ENCODE measurements at regions not wholly inside any gene's neighbourhood (a gene's known extent, or its start where the extent isn't known, plus 50 kb on each side); places are given as distances from the start of the nearest gene placed in this dataset.

DNA sequence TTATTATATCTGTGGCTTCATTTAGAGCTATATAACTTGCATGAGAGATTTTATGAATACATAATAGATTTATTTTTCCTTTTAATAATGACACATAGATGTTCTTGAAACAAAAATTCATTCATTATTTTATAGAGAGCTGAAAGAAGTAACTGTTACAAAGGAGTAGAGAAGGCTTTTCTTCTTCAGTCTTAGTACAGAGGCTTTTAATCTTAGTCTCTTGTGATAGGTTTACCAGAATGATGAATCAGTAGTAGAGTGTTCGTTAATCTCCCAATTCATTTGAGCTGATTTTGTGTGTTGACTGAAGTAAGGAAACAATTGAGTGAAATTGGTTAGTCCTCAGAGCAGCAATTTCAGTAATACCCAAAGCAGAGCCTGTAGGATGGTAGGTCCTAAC, 1284.1 kb upstream of the ACO1 start:
- no peaks in the 10 kb centered on the region for H3K9me3 ChIP-seq (ENCODE audit: insufficient read depth, low read depth, low read length)
- no peak overlapping the region for H2BK120ac ChIP-seq (ENCODE audit: insufficient read depth, low read length, poor library complexity)
- H4K12ac ChIP-seq (ENCODE audit: low read depth, low read length): no peak overlapping the region
- no peak overlapping the region for H2AK5ac ChIP-seq (ENCODE audit: low read length)
- no peak overlapping the region for H3K4ac ChIP-seq (ENCODE audit: low read depth, low read length)
- no peak for DNase-seq
- no peaks in the 10 kb centered on the region for H3K4me1 ChIP-seq (ENCODE audit: control insufficient read depth in 1 of 2, insufficient read depth in 2 of 2, low read length in 2 of 2)
- no peaks in the 10 kb centered on the region for H3K79me1 ChIP-seq (ENCODE audit: low read length)
- H3K14ac ChIP-seq (ENCODE audit: low read length): no peak overlapping the region
- H4K8ac ChIP-seq (ENCODE audit: low read depth, low read length): no peak overlapping the region
- no peak overlapping the region for H3K18ac ChIP-seq (ENCODE audit: low read length)
- no peak overlapping the region for H3K23ac ChIP-seq (ENCODE audit: low read length)
- no peaks in the 10 kb centered on the region for H3K79me2 ChIP-seq (ENCODE audit: control insufficient read depth, insufficient read depth, low read length, poor library complexity)
- no peak overlapping the region for H3K27ac ChIP-seq (ENCODE audit: low read depth, low read length)
- H3K9ac ChIP-seq (ENCODE audit: low read length): no peak overlapping the region
- no peaks in the 10 kb centered on the region for H3K27me3 ChIP-seq (ENCODE audit: insufficient read depth, low read length)
- no CpG with 5 or more reads among the region's 1 CpG for WGBS (ENCODE audit: extremely low coverage, insufficient coverage, insufficient read length)
- no peak overlapping the region for H3K4me3 ChIP-seq (ENCODE audit: low read depth, low read length)
- H3K4me2 ChIP-seq (ENCODE audit: low read length): no peak overlapping the region
- H2BK5ac ChIP-seq (ENCODE audit: low read depth, low read length, poor library complexity): no peak overlapping the region
- H2BK12ac ChIP-seq (ENCODE audit: low read length): no peak overlapping the region
- H2AFZ ChIP-seq (ENCODE audit: insufficient read depth, low read length, poor library complexity): no peak overlapping the region
- no peak overlapping the region for H4K91ac ChIP-seq (ENCODE audit: low read depth, low read length)
- no peaks in the 10 kb centered on the region for H3K36me3 ChIP-seq (ENCODE audit: control insufficient read depth in 1 of 2, insufficient read depth in 2 of 2, low read length in 2 of 2)

DNA sequence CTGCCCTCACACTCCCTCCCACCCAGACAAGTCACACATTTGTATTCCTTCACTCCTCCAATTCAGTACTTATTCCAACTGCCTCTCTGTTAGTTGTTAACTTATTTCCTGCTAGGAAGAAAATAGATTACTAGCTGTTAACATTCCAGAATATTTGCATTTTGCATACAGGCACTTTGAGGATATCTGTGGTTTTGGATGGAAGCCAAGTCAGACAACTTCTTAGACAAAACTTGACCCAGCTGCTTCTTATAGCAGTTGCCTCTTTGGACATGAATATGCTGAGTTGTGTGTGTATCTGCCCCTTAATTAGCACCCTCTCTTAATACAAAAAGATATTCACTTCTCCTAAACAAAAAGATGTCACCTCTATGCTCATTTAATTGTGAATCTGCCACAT, 1280.6 kb upstream of the ACO1 start:
- no peaks in the 10 kb centered on the region for H3K4me1 ChIP-seq (ENCODE audit: control insufficient read depth in 1 of 2, insufficient read depth in 2 of 2, low read length in 2 of 2)
- H3K4me3 ChIP-seq (ENCODE audit: low read depth, low read length): no peak overlapping the region

DNA sequence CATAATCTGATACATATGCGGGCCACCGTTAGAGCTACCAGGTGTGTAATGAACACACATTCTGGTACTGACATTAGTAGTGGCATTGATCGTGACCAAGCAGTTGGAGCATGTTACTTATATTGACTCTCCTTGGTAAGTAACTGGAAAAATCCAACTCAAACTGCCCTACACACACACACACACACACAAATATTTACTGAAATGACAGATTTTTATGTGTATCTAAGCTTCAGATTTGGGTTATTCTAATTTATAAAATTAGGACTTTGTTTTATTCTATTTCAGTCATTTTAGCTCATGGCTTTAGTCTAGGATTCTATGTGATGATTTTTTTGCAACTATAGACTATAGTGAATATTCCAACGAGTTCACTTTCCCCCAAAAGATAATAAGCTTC, 1280.2 kb upstream of the ACO1 start:
- no peak overlapping the region for H3K9ac ChIP-seq (ENCODE audit: low read length)
- no peak overlapping the region for H3K18ac ChIP-seq (ENCODE audit: low read length)
- H3K27me3 ChIP-seq (ENCODE audit: insufficient read depth, low read length): no peaks in the 10 kb centered on the region
- H3K27ac ChIP-seq (ENCODE audit: low read depth, low read length): no peak overlapping the region
- no peak overlapping the region for H2BK12ac ChIP-seq (ENCODE audit: low read length)
- H4K91ac ChIP-seq (ENCODE audit: low read depth, low read length): no peak overlapping the region
- H2AFZ ChIP-seq (ENCODE audit: insufficient read depth, low read length, poor library complexity): no peak overlapping the region
- H3K4me1 ChIP-seq (ENCODE audit: control insufficient read depth in 1 of 2, insufficient read depth in 2 of 2, low read length in 2 of 2): no peaks in the 10 kb centered on the region
- H3K4me2 ChIP-seq (ENCODE audit: low read length): no peak overlapping the region
- no peaks in the 10 kb centered on the region for H3K79me1 ChIP-seq (ENCODE audit: low read length)
- no peak overlapping the region for H4K8ac ChIP-seq (ENCODE audit: low read depth, low read length)
- WGBS (ENCODE audit: extremely low coverage, insufficient coverage, insufficient read length): no CpG with 5 or more reads among the region's 4 CpGs
- H3K14ac ChIP-seq (ENCODE audit: low read length): no peak overlapping the region
- no peak for DNase-seq
- no peak overlapping the region for H3K23ac ChIP-seq (ENCODE audit: low read length)
- no peak overlapping the region for H2BK120ac ChIP-seq (ENCODE audit: insufficient read depth, low read length, poor library complexity)
- no peak overlapping the region for H3K4ac ChIP-seq (ENCODE audit: low read depth, low read length)
- no peaks in the 10 kb centered on the region for H3K79me2 ChIP-seq (ENCODE audit: control insufficient read depth, insufficient read depth, low read length, poor library complexity)
- H3K36me3 ChIP-seq (ENCODE audit: control insufficient read depth in 1 of 2, insufficient read depth in 2 of 2, low read length in 2 of 2): no peaks in the 10 kb centered on the region
- no peaks in the 10 kb centered on the region for H3K9me3 ChIP-seq (ENCODE audit: insufficient read depth, low read depth, low read length)
- H2BK5ac ChIP-seq (ENCODE audit: low read depth, low read length, poor library complexity): no peak overlapping the region
- H3K4me3 ChIP-seq (ENCODE audit: low read depth, low read length): no peak overlapping the region
- no peak overlapping the region for H2AK5ac ChIP-seq (ENCODE audit: low read length)
- H4K12ac ChIP-seq (ENCODE audit: low read depth, low read length): no peak overlapping the region

More for the DNA sequence above, 1280.6 kb upstream of the ACO1 start:
- Histone ChIP-seq H3K79me2 (ENCODE audit: control insufficient read depth, insufficient read depth, low read length, poor library complexity) (no peaks in the 10 kb centered on the region), H3K27me3 (ENCODE audit: insufficient read depth, low read length) (no peaks in the 10 kb centered on the region), H2BK12ac (ENCODE audit: low read length) (no peak overlapping the region), H4K12ac (ENCODE audit: low read depth, low read length) (no peak overlapping the region), H3K23ac (ENCODE audit: low read length) (no peak overlapping the region), H4K8ac (ENCODE audit: low read depth, low read length) (no peak overlapping the region), H4K91ac (ENCODE audit: low read depth, low read length) (no peak overlapping the region), H3K14ac (ENCODE audit: low read length) (no peak overlapping the region), H3K36me3 (ENCODE audit: control insufficient read depth in 1 of 2, insufficient read depth in 2 of 2, low read length in 2 of 2) (no peaks in the 10 kb centered on the region), H2BK5ac (ENCODE audit: low read depth, low read length, poor library complexity) (no peak overlapping the region), H3K9me3 (ENCODE audit: insufficient read depth, low read depth, low read length) (no peaks in the 10 kb centered on the region), H3K27ac (ENCODE audit: low read depth, low read length) (no peak overlapping the region), H2BK120ac (ENCODE audit: insufficient read depth, low read length, poor library complexity) (no peak overlapping the region), H3K79me1 (ENCODE audit: low read length) (no peaks in the 10 kb centered on the region), H3K9ac (ENCODE audit: low read length) (no peak overlapping the region), H2AFZ (ENCODE audit: insufficient read depth, low read length, poor library complexity) (no peak overlapping the region), H2AK5ac (ENCODE audit: low read length) (no peak overlapping the region), H3K4me2 (ENCODE audit: low read length) (no peak overlapping the region), H3K4ac (ENCODE audit: low read depth, low read length) (no peak overlapping the region), H3K18ac (ENCODE audit: low read length) (no peak overlapping the region)
- no peak for DNase-seq

DNA sequence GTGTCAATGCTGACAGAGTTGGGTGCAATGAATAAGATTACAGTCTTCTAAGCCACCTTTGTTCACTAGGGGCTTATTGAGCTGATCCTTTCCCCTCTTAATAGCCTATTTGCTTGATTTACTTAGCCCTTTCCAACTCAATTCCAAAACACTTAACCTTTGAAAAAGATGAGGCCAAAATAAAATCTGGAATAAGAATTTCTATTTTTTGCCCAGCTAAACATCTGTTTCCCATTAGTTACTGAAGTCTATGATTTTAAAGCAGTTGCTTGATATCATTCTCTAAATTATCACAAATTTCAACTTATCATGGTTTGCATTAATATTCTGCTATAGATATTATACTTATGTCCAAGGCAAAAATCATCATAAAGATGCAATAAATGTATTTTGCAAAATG, 1272.0 kb upstream of the ACO1 start:
- Histone ChIP-seq H4K8ac (ENCODE audit: low read depth, low read length) (no peak overlapping the region), H3K23ac (ENCODE audit: low read length) (no peak overlapping the region), H3K4me3 (ENCODE audit: low read depth, low read length) (no peak overlapping the region), H3K36me3 (ENCODE audit: control insufficient read depth in 1 of 2, insufficient read depth in 2 of 2, low read length in 2 of 2) (no peaks in the 10 kb centered on the region), H3K27me3 (ENCODE audit: insufficient read depth, low read length) (no peaks in the 10 kb centered on the region), H2BK12ac (ENCODE audit: low read length) (no peak overlapping the region), H2AFZ (ENCODE audit: insufficient read depth, low read length, poor library complexity) (no peak overlapping the region), H3K27ac (ENCODE audit: low read depth, low read length) (no peak overlapping the region), H3K9ac (ENCODE audit: low read length) (no peak overlapping the region), H3K79me1 (ENCODE audit: low read length) (no peaks in the 10 kb centered on the region), H3K4me2 (ENCODE audit: low read length) (no peak overlapping the region), H3K79me2 (ENCODE audit: control insufficient read depth, insufficient read depth, low read length, poor library complexity) (no peaks in the 10 kb centered on the region), H4K91ac (ENCODE audit: low read depth, low read length) (no peak overlapping the region), H4K12ac (ENCODE audit: low read depth, low read length) (no peak overlapping the region), H2BK120ac (ENCODE audit: insufficient read depth, low read length, poor library complexity) (no peak overlapping the region), H2AK5ac (ENCODE audit: low read length) (no peak overlapping the region), H2BK5ac (ENCODE audit: low read depth, low read length, poor library complexity) (no peak overlapping the region), H3K14ac (ENCODE audit: low read length) (no peak overlapping the region), H3K9me3 (ENCODE audit: insufficient read depth, low read depth, low read length) (no peaks in the 10 kb centered on the region), H3K18ac (ENCODE audit: low read length) (no peak overlapping the region), H3K4ac (ENCODE audit: low read depth, low read length) (no peak overlapping the region), H3K4me1 (ENCODE audit: control insufficient read depth in 1 of 2, insufficient read depth in 2 of 2, low read length in 2 of 2) (no peaks in the 10 kb centered on the region)
- no peak for DNase-seq

DNA sequence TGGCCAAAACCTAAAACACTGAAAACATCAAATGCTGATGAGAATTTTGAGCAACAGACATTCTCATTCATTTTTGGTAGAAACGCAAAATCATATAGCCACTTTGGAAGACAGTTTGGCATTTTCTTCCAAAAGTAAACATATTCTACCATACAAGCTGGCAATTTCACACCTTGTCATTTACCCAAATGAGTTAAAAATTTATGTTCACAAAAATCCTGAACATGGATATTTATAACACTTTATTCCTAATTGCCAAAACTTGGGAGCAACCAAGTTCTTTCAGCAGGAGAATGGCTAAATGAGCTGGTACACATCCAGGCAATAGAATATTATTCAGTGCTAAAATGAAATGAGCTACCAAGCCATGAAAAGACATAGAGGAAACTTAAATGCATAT, 1270.1 kb upstream of the ACO1 start:
- Histone ChIP-seq H3K18ac (ENCODE audit: low read length) (no peak overlapping the region), H3K79me2 (ENCODE audit: control insufficient read depth, insufficient read depth, low read length, poor library complexity) (no peaks in the 10 kb centered on the region), H3K4me2 (ENCODE audit: low read length) (no peak overlapping the region), H2BK12ac (ENCODE audit: low read length) (no peak overlapping the region), H2BK120ac (ENCODE audit: insufficient read depth, low read length, poor library complexity) (no peak overlapping the region), H2BK5ac (ENCODE audit: low read depth, low read length, poor library complexity) (no peak overlapping the region), H3K27me3 (ENCODE audit: insufficient read depth, low read length) (no peaks in the 10 kb centered on the region), H4K12ac (ENCODE audit: low read depth, low read length) (no peak overlapping the region), H3K4ac (ENCODE audit: low read depth, low read length) (no peak overlapping the region), H3K14ac (ENCODE audit: low read length) (no peak overlapping the region), H3K4me3 (ENCODE audit: low read depth, low read length) (no peak overlapping the region), H3K36me3 (ENCODE audit: control insufficient read depth in 1 of 2, insufficient read depth in 2 of 2, low read length in 2 of 2) (no peaks in the 10 kb centered on the region), H3K23ac (ENCODE audit: low read length) (no peak overlapping the region), H4K8ac (ENCODE audit: low read depth, low read length) (no peak overlapping the region), H3K4me1 (ENCODE audit: control insufficient read depth in 1 of 2, insufficient read depth in 2 of 2, low read length in 2 of 2) (no peaks in the 10 kb centered on the region), H2AFZ (ENCODE audit: insufficient read depth, low read length, poor library complexity) (no peak overlapping the region), H3K9me3 (ENCODE audit: insufficient read depth, low read depth, low read length) (no peaks in the 10 kb centered on the region), H3K27ac (ENCODE audit: low read depth, low read length) (no peak overlapping the region), H4K91ac (ENCODE audit: low read depth, low read length) (no peak overlapping the region), H3K79me1 (ENCODE audit: low read length) (no peaks in the 10 kb centered on the region), H2AK5ac (ENCODE audit: low read length) (no peak overlapping the region), H3K9ac (ENCODE audit: low read length) (no peak overlapping the region)
- no CpG with 5 or more reads among the region's 1 CpG for WGBS (ENCODE audit: extremely low coverage, insufficient coverage, insufficient read length)
- no peak for DNase-seq
